Right lobe of liver (tissue), 6 donors: ENCODE measurements at regions not wholly inside any gene's neighbourhood (a gene's known extent, or its start where the extent isn't known, plus 50 kb on each side); places are given as distances from the start of the nearest gene placed in this dataset.

Source experiments
- ATAC-seq, 4 donors: fragments of 200-7000 bp; cut with Tn5 transposase; one replicate each; pipeline ENCODE4 v1.9.1; 2020; ENCODE audit warnings: mild to moderate bottlenecking in 4 of 4, moderate library complexity in 4 of 4
- DNase-seq, 3 donors: peaks; one replicate each; pipeline ENCODE4 v3.0.0-alpha.2; 2020
- H3K27ac ChIP-seq, 3 donors: fragments of 200-600 bp; one replicate each; pipeline ENCODE4 v1.8.0; 2022
- H3K27me3 ChIP-seq, 2 donors: fragments of 200-600 bp; one replicate each; pipeline ENCODE4 v1.8.0; 2022
- H3K36me3 ChIP-seq, 4 donors: fragments of 200-600 bp; sonication (generic) in 1 of 4; one replicate each; pipeline versions ENCODE4 v1.5.1 to v1.8.0; 2017 to 2022; ENCODE audit warnings: control low read depth in 1 of 4
- H3K4me1 ChIP-seq, 4 donors: fragments of 200-600 bp; sonication (generic) in 1 of 4; one replicate each; pipeline versions ENCODE4 v1.5.1 to v1.8.0; 2017 to 2022; ENCODE audit warnings: control low read depth in 1 of 4
- H3K4me3 ChIP-seq, 3 donors: fragments of 200-600 bp; one replicate each; pipeline ENCODE4 v1.8.0; 2022
- H3K9me3 ChIP-seq, 4 donors: fragments of 200-600 bp; sonication (generic) in 1 of 4; one replicate each; pipeline versions ENCODE4 v1.5.1 to v1.8.0; 2017 to 2022; ENCODE audit warnings: control low read depth in 1 of 4
- CTCF ChIP-seq, 4 donors: fragments of 200-600 bp in 3 of 4; fragments of 450-650 bp in 1 of 4; IDR thresholded peaks; one replicate each; pipeline versions ENCODE4 v1.5.1 to v1.8.0; 2016 to 2022; ENCODE audit warnings: antibody characterized with exemption in 4 of 4, mild to moderate bottlenecking in 2 of 4
- POLR2A ChIP-seq: fragments of 450-650 bp; IDR thresholded peaks from one replicate; pipeline ENCODE4 v1.6.1; 2017; ENCODE audit warnings: antibody characterized with exemption, mild to moderate bottlenecking
- WGBS: methylation state at CpG from one replicate; pipeline ENCODE4 v1.1.6; 2018; ENCODE audit warnings: low coverage, low lambda C conversion rate; ENCODE audit not compliant: insufficient coverage; ENCODE audit errors: missing lambda C conversion rate; 5-methylcytosine and 5-hydroxymethylcytosine counted together
- intact Hi-C, 2 donors: fragments of 100-400 bp; cut with DNase I; formaldehyde crosslinking; loops; one replicate each; pipeline versions ENCODE4 v1.11.2 to v1.14.1; 2022
- donor health status: DM: no; HTN: yes; CAD: no.
- donor health status: DM: no; HTN: no; CAD: no.
- donor health status: DM: no; HTN: no; CAD: no.
- donor health status: DM: no; HTN: yes; CAD: no.
- donor health status: DM: no; HTN: yes; CAD: no.

DNA sequence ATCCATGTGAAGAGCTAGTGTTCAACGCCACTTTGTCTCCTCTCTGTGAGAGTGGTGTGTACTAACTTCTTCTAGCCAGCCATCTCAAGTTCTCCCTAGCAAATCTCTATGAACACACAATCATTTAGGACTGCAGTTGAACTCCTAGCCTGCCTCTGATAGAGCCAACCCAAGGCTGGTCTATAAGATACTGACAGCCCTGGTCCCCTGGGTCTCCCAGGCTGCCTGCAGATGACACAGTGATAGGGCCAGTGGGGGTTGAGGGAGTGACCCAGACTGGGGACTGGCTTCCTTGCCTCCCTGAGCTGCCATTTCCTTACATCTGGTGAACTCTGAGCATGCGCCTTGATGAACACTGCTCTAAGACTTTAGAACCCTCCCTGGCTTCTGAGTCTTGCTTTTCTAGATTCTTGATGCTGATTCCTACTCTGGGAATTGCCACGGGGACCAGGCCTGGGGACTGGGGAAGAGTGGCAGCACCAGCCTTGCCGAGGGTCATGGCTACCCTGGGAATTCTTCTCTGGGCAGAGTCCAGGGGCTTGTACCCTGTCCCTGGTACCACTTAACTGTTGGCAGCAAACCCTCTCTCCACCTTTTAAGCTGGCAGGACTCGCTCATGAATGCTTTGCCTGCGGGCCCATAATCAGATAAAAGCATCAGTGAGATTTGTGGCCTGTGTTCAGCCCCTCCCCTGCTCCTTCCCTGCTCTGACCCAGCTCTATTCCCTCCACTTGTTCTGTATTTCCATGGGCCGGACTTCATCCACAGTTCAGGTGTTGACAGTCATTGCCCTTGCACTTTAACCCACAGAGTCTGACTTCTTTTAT, 130.8 kb upstream of the CHD6 start:
- H3K9me3 ChIP-seq, result no peaks in the 10 kb centered on the region
- no peak for TF ChIP-seq POLR2A
- TF ChIP-seq CTCF (IDR thresholded peaks at IDR 0.05), result no peak
- WGBS, result 70% methylated on average over 4 of the region's 7 CpGs
- H3K4me1 ChIP-seq, result no peaks in the 10 kb centered on the region
- intact Hi-C loops, result no loop called here
- DNase-seq, result no peak
- H3K36me3 ChIP-seq, result no peaks in the 10 kb centered on the region
- H3K27ac ChIP-seq, result no peak overlapping the region
- no peaks in the 10 kb centered on the region for H3K27me3 ChIP-seq
- H3K4me3 ChIP-seq, result no peak overlapping the region
- no peak for ATAC-seq

GRCh38 chr20:41748051-41748450, 129.9 kb upstream of the CHD6 start:
- Histone ChIP-seq H3K27me3 (no peaks in the 10 kb centered on the region), H3K36me3 (no peaks in the 10 kb centered on the region), H3K27ac (no peak overlapping the region), H3K9me3 (no peaks in the 10 kb centered on the region), H3K4me1 (no peaks in the 10 kb centered on the region), H3K4me3 (no peak overlapping the region)
- DNase-seq, result no peak
- no CpG with 5 or more reads among the region's 4 CpGs for WGBS
- no peak for TF ChIP-seq POLR2A
- no peak for TF ChIP-seq CTCF (IDR thresholded peaks at IDR 0.05)
- peak in 1 of 4 donors; percentile 17 for ATAC-seq
- intact Hi-C loops, result no loop called here

- H3K27me3 ChIP-seq, result no peaks in the 10 kb centered on the region
- H3K27ac ChIP-seq, result no peak overlapping the region
- H3K9me3 ChIP-seq, result no peaks in the 10 kb centered on the region
- DNase-seq (no peak), ATAC-seq (no peak)
- H3K4me3 ChIP-seq, result no peak overlapping the region
- no peaks in the 10 kb centered on the region for H3K4me1 ChIP-seq
- TF ChIP-seq CTCF (IDR thresholded peaks at IDR 0.05), result no peak
- intact Hi-C loops, result no loop called here
- H3K36me3 ChIP-seq, result no peaks in the 10 kb centered on the region
Observed at GRCh38 chr20:41747226-41747625, 129.0 kb upstream of the CHD6 start.

- Histone ChIP-seq H3K27ac (no peak overlapping the region), H3K36me3 (no peaks in the 10 kb centered on the region), H3K4me1 (no peaks in the 10 kb centered on the region), H3K27me3 (no peaks in the 10 kb centered on the region), H3K9me3 (no peaks in the 10 kb centered on the region), H3K4me3 (no peak overlapping the region)
- peak in 3 of 4 donors; percentile 36 to 60 (median 52) for ATAC-seq
- TF ChIP-seq POLR2A, result no peak
- peak in 2 of 4 donors; percentile 32 to 37 for TF ChIP-seq CTCF (IDR thresholded peaks at IDR 0.05)
- no peak for DNase-seq
- 80% methylated on average over 1 of the region's 1 CpG for WGBS
- intact Hi-C loops, result no loop called here
Observed at GRCh38 chr20:41746635-41747034, 128.5 kb upstream of the CHD6 start.
